ENCODE measurements at regions not wholly inside any gene's neighbourhood (a gene's known extent, or its start where the extent isn't known, plus 50 kb on each side); places are given as distances from the start of the nearest gene placed in this dataset.

GRCh38 chr6:4606016-4606415 is 170.2 kb upstream of the CDYL start:
- TF ChIP-seq TOX (CRISPR knock-in tag; IDR thresholded peaks at IDR 0.05; ENCODE audit: borderline replicate concordance) (no peak), RARB (CRISPR knock-in tag; IDR thresholded peaks at IDR 0.05) (no peak), ZFP30 (CRISPR knock-in tag; IDR thresholded peaks at IDR 0.05) (no peak), ARNTL (CRISPR knock-in tag; IDR thresholded peaks at IDR 0.05; ENCODE audit: borderline replicate concordance, low read depth) (no peak)

Measured in SK-N-SH treated with all-trans-retinoic acid at 6 μM for 48 hours (cell line).